ENCODE measurements at regions not wholly inside any gene's neighbourhood (a gene's known extent, or its start where the extent isn't known, plus 50 kb on each side); places are given as distances from the start of the nearest gene placed in this dataset.

DNA sequence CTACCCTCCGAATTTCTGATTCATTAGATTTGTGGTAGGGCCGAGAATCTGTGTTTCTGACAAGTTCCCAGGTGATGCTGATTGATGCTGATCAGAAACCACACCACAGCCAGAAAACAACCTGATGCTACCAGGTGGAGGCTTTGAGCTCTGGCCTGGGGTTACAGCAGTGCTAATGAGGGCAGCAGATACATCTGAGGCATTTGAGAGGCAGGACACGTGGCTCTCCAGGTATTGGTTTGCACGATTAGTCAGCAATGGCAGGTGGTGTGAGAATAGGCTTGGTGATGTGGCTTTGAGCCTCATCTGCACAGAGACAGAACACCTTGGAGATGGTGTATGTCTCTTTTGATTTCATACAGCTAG is 78.8 kb upstream of the THBS1 start:
- Histone ChIP-seq H3K4me1 (no peaks in the 10 kb centered on the region), H3K4me3 (no peak overlapping the region), H3K9me3 (no peaks in the 10 kb centered on the region), H3K36me3 (replicated peaks) (no peaks in the 10 kb centered on the region), H3K27me3 (ENCODE audit: low read depth) (no peaks in the 10 kb centered on the region)
- in situ Hi-C loops (cut with MboI; ENCODE audit: low sequenced_read_pairs) = no loop called here
- no peak for DNase-seq (ENCODE audit: low spot score in 2 of 2)

DNA sequence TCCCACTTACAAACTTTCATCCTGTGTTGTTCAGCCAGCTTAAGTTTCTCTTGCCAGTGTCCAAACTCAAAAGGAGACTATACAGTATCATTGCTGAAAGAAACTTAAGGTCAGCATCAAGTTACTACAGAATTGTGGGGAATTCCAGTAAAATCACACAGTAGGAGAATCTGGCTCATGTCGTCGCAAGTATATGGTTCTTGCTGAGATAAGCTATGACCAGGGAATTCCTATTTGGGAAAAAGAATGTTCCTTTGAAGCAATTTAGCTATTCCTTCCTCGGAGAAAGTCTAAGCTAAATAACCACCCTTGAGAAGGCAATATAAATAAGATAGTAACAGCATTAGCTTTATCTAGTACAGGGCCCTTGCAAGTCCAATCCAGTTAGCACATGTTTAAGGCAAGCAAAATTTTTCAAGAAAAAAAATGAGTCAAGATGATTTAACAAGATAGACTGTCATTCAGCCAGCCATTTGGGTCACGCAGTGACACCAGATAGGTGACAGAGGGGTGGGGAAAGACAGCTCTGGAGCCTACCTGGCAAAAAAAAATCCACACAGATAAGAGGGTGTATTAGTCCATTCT is 78.2 kb upstream of the THBS1 start:
- in situ Hi-C loops (cut with MboI; ENCODE audit: low sequenced_read_pairs) = no loop called here
- H3K36me3 ChIP-seq (replicated peaks) = no peaks in the 10 kb centered on the region
- no peaks in the 10 kb centered on the region for H3K4me1 ChIP-seq
- DNase-seq (ENCODE audit: low spot score in 2 of 2) = no peak
- H3K27me3 ChIP-seq (ENCODE audit: low read depth) = no peaks in the 10 kb centered on the region
- no peaks in the 10 kb centered on the region for H3K9me3 ChIP-seq
- no peak overlapping the region for H3K4me3 ChIP-seq

- in situ Hi-C loops (cut with MboI; ENCODE audit: low sequenced_read_pairs) = no loop called here
- Histone ChIP-seq H3K36me3 (replicated peaks) (no peaks in the 10 kb centered on the region), H3K27me3 (ENCODE audit: low read depth) (no peaks in the 10 kb centered on the region), H3K9me3 (no peaks in the 10 kb centered on the region), H3K4me1 (no peaks in the 10 kb centered on the region), H3K4me3 (no peak overlapping the region)
- DNase-seq (ENCODE audit: low spot score in 2 of 2) = no peak
Measured at GRCh38 chr15:39503526-39503925, 77.4 kb upstream of the THBS1 start.

- Histone ChIP-seq H3K4me3 (no peak overlapping the region), H3K9me3 (no peaks in the 10 kb centered on the region), H3K27me3 (ENCODE audit: low read depth) (no peaks in the 10 kb centered on the region), H3K4me1 (no peaks in the 10 kb centered on the region), H3K36me3 (replicated peaks) (no peaks in the 10 kb centered on the region)
- in situ Hi-C loops (cut with MboI; ENCODE audit: low sequenced_read_pairs) = no loop called here
- no peak for DNase-seq (ENCODE audit: low spot score in 2 of 2)
Measured at GRCh38 chr15:39504808-39505207, 76.1 kb upstream of the THBS1 start.

GRCh38 chr15:39506146-39506545 is 74.7 kb upstream of the THBS1 start:
- Histone ChIP-seq H3K4me1 (no peaks in the 10 kb centered on the region), H3K27me3 (ENCODE audit: low read depth) (no peaks in the 10 kb centered on the region), H3K9me3 (no peaks in the 10 kb centered on the region), H3K4me3 (no peak overlapping the region), H3K36me3 (replicated peaks) (no peaks in the 10 kb centered on the region)
- DNase-seq (ENCODE audit: low spot score in 2 of 2) = no peak
- in situ Hi-C loops (cut with MboI; ENCODE audit: low sequenced_read_pairs) = no loop called here

DNA sequence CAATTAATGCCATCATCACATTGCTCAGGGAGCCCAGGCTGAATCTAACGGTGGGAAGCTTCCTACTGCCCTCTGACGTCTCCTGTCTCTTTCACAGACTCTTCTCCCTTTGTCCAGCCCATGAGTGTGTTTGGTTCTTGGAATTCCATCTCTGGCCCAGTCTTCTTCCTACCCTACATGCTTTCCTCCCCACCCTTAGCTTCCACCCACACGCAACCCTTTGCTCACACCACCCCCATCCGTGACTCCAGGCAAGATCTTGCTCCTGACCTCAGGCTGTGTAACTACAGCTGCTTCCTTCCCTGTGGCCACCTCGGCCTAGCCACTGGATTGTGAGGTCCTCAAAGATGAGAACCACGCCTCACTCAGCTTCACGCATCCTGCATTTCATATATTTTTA is 72.3 kb upstream of the THBS1 start:
- H3K27me3 ChIP-seq (ENCODE audit: low read depth) = no peaks in the 10 kb centered on the region
- H3K4me1 ChIP-seq = no peaks in the 10 kb centered on the region
- H3K9me3 ChIP-seq = no peaks in the 10 kb centered on the region
- no peak for DNase-seq (ENCODE audit: low spot score in 2 of 2)
- H3K4me3 ChIP-seq = no peak overlapping the region
- H3K36me3 ChIP-seq (replicated peaks) = no peaks in the 10 kb centered on the region
- in situ Hi-C loops (cut with MboI; ENCODE audit: low sequenced_read_pairs) = no loop called here

DNA sequence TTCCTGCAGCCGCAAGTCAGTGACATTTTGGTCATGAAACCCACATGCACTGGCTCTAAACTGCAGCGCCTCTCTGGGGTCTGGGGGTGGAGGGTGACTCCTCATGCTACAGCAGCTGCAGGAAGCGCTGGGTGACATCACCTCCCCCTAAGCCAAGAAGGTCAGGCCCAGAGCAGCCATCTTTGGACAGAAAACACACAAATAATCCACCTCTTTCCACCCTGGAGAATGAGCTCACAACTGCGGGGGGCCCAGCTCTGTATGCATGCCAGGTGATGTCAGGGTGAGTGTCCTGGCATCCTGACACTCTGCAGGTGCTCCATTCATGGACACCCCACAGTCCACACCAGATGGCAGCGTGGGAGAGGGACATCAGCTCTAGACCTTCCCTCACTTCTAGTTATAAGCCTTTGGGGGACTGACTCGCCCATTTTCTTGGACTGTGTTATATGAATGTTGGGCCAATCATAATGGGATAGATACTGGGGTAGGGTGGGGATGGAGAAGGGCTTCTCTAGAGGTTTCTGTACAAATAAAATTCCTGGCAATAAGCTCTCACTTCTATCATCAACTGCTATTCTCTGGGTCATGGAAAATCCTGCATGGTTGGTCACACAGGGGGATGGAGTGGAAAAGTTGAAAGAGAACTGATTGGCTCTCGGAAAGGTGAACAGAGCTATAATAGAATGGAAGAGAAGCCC is 70.7 kb upstream of the THBS1 start:
- in situ Hi-C loops (cut with MboI; ENCODE audit: low sequenced_read_pairs) = no loop called here
- Histone ChIP-seq H3K9me3 (no peaks in the 10 kb centered on the region), H3K4me1 (no peaks in the 10 kb centered on the region), H3K36me3 (replicated peaks) (no peaks in the 10 kb centered on the region), H3K27me3 (ENCODE audit: low read depth) (0 out of 2 replicates have a peak, but pooled peaks cover 3% of the 10 kb centered on the region), H3K4me3 (no peak overlapping the region)
- no peak for DNase-seq (ENCODE audit: low spot score in 2 of 2)

GRCh38 chr15:39511000-39511915 is 69.6 kb upstream of the THBS1 start:
- Histone ChIP-seq H3K9me3 (no peaks in the 10 kb centered on the region), H3K27me3 (ENCODE audit: low read depth) (0 out of 2 replicates have a peak, but pooled peaks cover 3% of the 10 kb centered on the region), H3K4me1 (no peaks in the 10 kb centered on the region), H3K36me3 (replicated peaks) (no peaks in the 10 kb centered on the region), H3K4me3 (no peak overlapping the region)
- no peak for DNase-seq (ENCODE audit: low spot score in 2 of 2)
- in situ Hi-C loops (cut with MboI; ENCODE audit: low sequenced_read_pairs) = no loop called here

- in situ Hi-C loops (cut with MboI; ENCODE audit: low sequenced_read_pairs) = no loop called here
- Histone ChIP-seq H3K4me3 (no peak overlapping the region), H3K4me1 (no peaks in the 10 kb centered on the region), H3K27me3 (ENCODE audit: low read depth) (0 out of 2 replicates have a peak, but pooled peaks cover 3% of the 10 kb centered on the region), H3K9me3 (no peaks in the 10 kb centered on the region), H3K36me3 (replicated peaks) (no peaks in the 10 kb centered on the region)
- no peak for DNase-seq (ENCODE audit: low spot score in 2 of 2)
Measured at GRCh38 chr15:39511916-39512260, 69.0 kb upstream of the THBS1 start.

DNA sequence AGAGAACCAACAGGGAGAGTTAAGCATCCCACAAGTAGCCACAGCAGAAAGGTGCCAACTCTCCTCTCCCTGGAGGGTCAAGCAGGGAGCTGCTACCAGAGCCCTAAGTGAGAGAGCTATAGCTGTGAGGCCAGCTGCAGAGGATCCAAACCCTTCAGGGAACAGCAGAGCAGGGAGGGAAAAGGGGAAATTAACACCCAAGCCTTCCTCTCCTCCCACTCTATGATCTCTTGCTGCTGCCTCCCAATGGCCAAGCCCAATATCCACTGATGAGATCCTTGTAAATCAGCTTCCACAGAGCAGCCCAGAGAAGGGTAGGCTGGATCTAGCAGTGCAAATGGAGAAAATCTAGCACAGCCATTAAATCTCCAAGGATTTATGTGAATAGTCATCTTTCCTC is 68.2 kb upstream of the THBS1 start:
- no peaks in the 10 kb centered on the region for H3K9me3 ChIP-seq
- no peaks in the 10 kb centered on the region for H3K36me3 ChIP-seq (replicated peaks)
- no peak for DNase-seq (ENCODE audit: low spot score in 2 of 2)
- in situ Hi-C loops (cut with MboI; ENCODE audit: low sequenced_read_pairs) = no loop called here
- H3K4me3 ChIP-seq = no peak overlapping the region
- 0 out of 2 replicates have a peak, but pooled peaks cover 3% of the 10 kb centered on the region for H3K27me3 ChIP-seq (ENCODE audit: low read depth)
- H3K4me1 ChIP-seq = no peaks in the 10 kb centered on the region

GRCh38 chr15:39513936-39514335 is 66.9 kb upstream of the THBS1 start:
- H3K27me3 ChIP-seq (ENCODE audit: low read depth) = 0 out of 2 replicates have a peak, but pooled peaks cover 3% of the 10 kb centered on the region
- H3K4me3 ChIP-seq = no peak overlapping the region
- H3K9me3 ChIP-seq = no peaks in the 10 kb centered on the region
- in situ Hi-C loops (cut with MboI; ENCODE audit: low sequenced_read_pairs) = no loop called here
- no peaks in the 10 kb centered on the region for H3K36me3 ChIP-seq (replicated peaks)
- no peaks in the 10 kb centered on the region for H3K4me1 ChIP-seq
- DNase-seq (ENCODE audit: low spot score in 2 of 2) = no peak

DNA sequence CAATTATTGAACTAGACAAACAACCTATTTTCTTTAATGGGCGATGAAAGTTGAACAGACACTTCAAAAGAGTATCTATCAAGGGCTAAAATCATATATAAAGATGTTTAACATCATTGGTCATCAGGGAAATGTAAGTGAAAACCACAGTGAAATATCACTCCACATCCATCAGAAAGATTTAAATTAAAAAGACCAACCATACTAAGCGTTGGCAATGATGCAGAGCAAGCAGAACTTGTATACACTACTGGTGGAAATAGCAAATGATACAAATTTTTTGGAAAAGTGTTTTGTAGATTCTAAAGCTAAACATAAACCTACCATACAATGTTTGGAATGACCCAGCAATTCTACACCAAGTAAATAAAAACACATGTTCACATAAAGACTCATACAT is 65.9 kb upstream of the THBS1 start:
- no peaks in the 10 kb centered on the region for H3K9me3 ChIP-seq
- 0 out of 2 replicates have a peak, but pooled peaks cover 3% of the 10 kb centered on the region for H3K27me3 ChIP-seq (ENCODE audit: low read depth)
- no peak for DNase-seq (ENCODE audit: low spot score in 2 of 2)
- H3K4me1 ChIP-seq = no peaks in the 10 kb centered on the region
- no peaks in the 10 kb centered on the region for H3K36me3 ChIP-seq (replicated peaks)
- in situ Hi-C loops (cut with MboI; ENCODE audit: low sequenced_read_pairs) = no loop called here
- no peak overlapping the region for H3K4me3 ChIP-seq

DNA sequence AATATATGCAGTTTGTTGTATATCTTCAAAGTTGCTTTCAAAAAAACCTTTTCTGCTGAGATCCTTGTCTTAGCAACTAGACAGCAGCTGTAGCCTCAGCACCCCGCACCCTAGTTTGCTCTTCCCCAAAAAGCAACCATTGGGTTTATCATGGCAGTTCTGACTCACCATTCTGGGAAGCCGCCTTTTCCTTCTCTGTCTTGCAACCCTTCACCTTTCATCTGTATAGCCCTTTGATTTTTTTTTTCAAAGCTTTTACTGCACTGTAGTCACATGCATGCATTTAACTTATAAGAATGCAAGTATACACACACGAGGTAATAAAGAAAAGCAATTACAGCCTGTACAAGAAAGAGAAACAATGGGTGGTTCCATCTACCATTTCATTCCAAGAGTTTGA is 65.1 kb upstream of the THBS1 start:
- Histone ChIP-seq H3K9me3 (no peaks in the 10 kb centered on the region), H3K4me1 (no peaks in the 10 kb centered on the region), H3K27me3 (ENCODE audit: low read depth) (0 out of 2 replicates have a peak, but pooled peaks cover 3% of the 10 kb centered on the region), H3K4me3 (no peak overlapping the region), H3K36me3 (replicated peaks) (no peaks in the 10 kb centered on the region)
- in situ Hi-C loops (cut with MboI; ENCODE audit: low sequenced_read_pairs) = no loop called here
- no peak for DNase-seq (ENCODE audit: low spot score in 2 of 2)

All from HAP-1 (cell line).